Activated naive CD8-positive, alpha-beta T cell treated with anti-CD3 and anti-CD28 coated beads, Interleukin-2, amount 50 U/mL, for 24 hours (primary cell): ENCODE measurements at regions not wholly inside any gene's neighbourhood (a gene's known extent, or its start where the extent isn't known, plus 50 kb on each side); places are given as distances from the start of the nearest gene placed in this dataset.

Experiments
- ATAC-seq: fragments of 150-1000 bp; cut with Tn5 transposase; one replicate; pipeline ENCODE4 v1.10.0; 2021
- DNase-seq: peaks from one replicate; pipeline ENCODE4 v3.0.0; 2021
- H3K27ac Mint-ChIP-seq: one replicate; pipeline ENCODE4 v1.8.0; 2021; ENCODE audit warnings: mild to moderate bottlenecking, mixed read lengths
- H3K27me3 Mint-ChIP-seq: one replicate; pipeline ENCODE4 v1.8.0; 2021; ENCODE audit warnings: mixed read lengths
- H3K36me3 Mint-ChIP-seq: one replicate; pipeline ENCODE4 v1.8.0; 2021; ENCODE audit warnings: low read depth, mixed read lengths
- H3K4me1 Mint-ChIP-seq: one replicate; pipeline ENCODE4 v1.8.0; 2021; ENCODE audit warnings: mixed read lengths
- H3K4me3 Mint-ChIP-seq: one replicate; pipeline ENCODE4 v1.8.0; 2021; ENCODE audit warnings: mild to moderate bottlenecking, moderate library complexity, mixed read lengths
- H3K9me3 Mint-ChIP-seq: one replicate; pipeline ENCODE4 v1.8.0; 2021; ENCODE audit warnings: mixed read lengths

- ATAC-seq (no peak), DNase-seq (no peak)
- peaks cover 29% of the 10 kb centered on the region for H3K4me1 Mint-ChIP-seq
- no peaks in the 10 kb centered on the region for H3K9me3 Mint-ChIP-seq
- H3K36me3 Mint-ChIP-seq = no peaks in the 10 kb centered on the region
- H3K27me3 Mint-ChIP-seq = no peaks in the 10 kb centered on the region
- H3K4me3 Mint-ChIP-seq = no peak overlapping the region
- no peak overlapping the region for H3K27ac Mint-ChIP-seq
Measured at GRCh38 chr3:31291818-31292217, 240.9 kb upstream of the STT3B start.

- H3K27me3 Mint-ChIP-seq = no peaks in the 10 kb centered on the region
- no peak overlapping the region for H3K4me3 Mint-ChIP-seq
- H3K4me1 Mint-ChIP-seq = peaks cover 10% of the 10 kb centered on the region
- H3K27ac Mint-ChIP-seq = no peak overlapping the region
- ATAC-seq = no peak
- no peak for DNase-seq
- no peaks in the 10 kb centered on the region for H3K36me3 Mint-ChIP-seq
- peaks cover 15% of the 10 kb centered on the region for H3K9me3 Mint-ChIP-seq
Measured at GRCh38 chr3:31294430-31295149, 238.1 kb upstream of the STT3B start.

GRCh38 chr3:31295150-31295765 is 237.5 kb upstream of the STT3B start:
- Mint-ChIP-seq H3K9me3 (peaks cover 15% of the 10 kb centered on the region), H3K4me1 (peaks cover 3% of the 10 kb centered on the region), H3K27ac (no peak overlapping the region), H3K4me3 (no peak overlapping the region), H3K27me3 (no peaks in the 10 kb centered on the region), H3K36me3 (no peaks in the 10 kb centered on the region)
- ATAC-seq (no peak), DNase-seq (no peak)

- Mint-ChIP-seq H3K27ac (no peak overlapping the region), H3K9me3 (peaks cover 15% of the 10 kb centered on the region), H3K4me3 (no peak overlapping the region), H3K36me3 (no peaks in the 10 kb centered on the region), H3K4me1 (peaks cover 2% of the 10 kb centered on the region), H3K27me3 (no peaks in the 10 kb centered on the region)
- ATAC-seq (no peak), DNase-seq (no peak)
Measured at GRCh38 chr3:31297726-31298298, 234.9 kb upstream of the STT3B start.

GRCh38 chr3:31300456-31301443 is 232.0 kb upstream of the STT3B start:
- no peak for ATAC-seq
- Mint-ChIP-seq H3K27ac (no peak overlapping the region), H3K36me3 (no peaks in the 10 kb centered on the region), H3K27me3 (no peaks in the 10 kb centered on the region), H3K4me1 (no peaks in the 10 kb centered on the region), H3K4me3 (no peak overlapping the region), H3K9me3 (peaks cover 15% of the 10 kb centered on the region)
- DNase-seq = no peak

GRCh38 chr3:31302343-31302742 is 230.4 kb upstream of the STT3B start:
- Mint-ChIP-seq H3K27me3 (no peaks in the 10 kb centered on the region), H3K4me3 (no peak overlapping the region), H3K36me3 (no peaks in the 10 kb centered on the region), H3K27ac (no peak overlapping the region), H3K9me3 (peaks cover 15% of the 10 kb centered on the region), H3K4me1 (no peaks in the 10 kb centered on the region)
- DNase-seq (no peak), ATAC-seq (no peak)

- Mint-ChIP-seq H3K27me3 (no peaks in the 10 kb centered on the region), H3K4me3 (no peak overlapping the region), H3K36me3 (no peaks in the 10 kb centered on the region), H3K4me1 (no peaks in the 10 kb centered on the region), H3K27ac (no peak overlapping the region), H3K9me3 (no peaks in the 10 kb centered on the region)
- DNase-seq (no peak), ATAC-seq (no peak)
Measured at GRCh38 chr3:31305340-31305739, 227.4 kb upstream of the STT3B start.

GRCh38 chr3:31307131-31307785 is 225.5 kb upstream of the STT3B start:
- no peaks in the 10 kb centered on the region for H3K36me3 Mint-ChIP-seq
- no peak for DNase-seq
- H3K9me3 Mint-ChIP-seq = no peaks in the 10 kb centered on the region
- no peaks in the 10 kb centered on the region for H3K27me3 Mint-ChIP-seq
- no peak for ATAC-seq
- H3K27ac Mint-ChIP-seq = no peak overlapping the region
- H3K4me1 Mint-ChIP-seq = peaks cover 4% of the 10 kb centered on the region
- H3K4me3 Mint-ChIP-seq = no peak overlapping the region

GRCh38 chr3:31311559-31311958 is 221.2 kb upstream of the STT3B start:
- Mint-ChIP-seq H3K27me3 (no peaks in the 10 kb centered on the region), H3K4me3 (no peak overlapping the region), H3K27ac (no peak overlapping the region), H3K4me1 (peaks cover 8% of the 10 kb centered on the region), H3K36me3 (peaks cover 6% of the 10 kb centered on the region), H3K9me3 (peaks cover 20% of the 10 kb centered on the region)
- ATAC-seq = no peak
- no peak for DNase-seq

GRCh38 chr3:31312400-31312799 is 220.3 kb upstream of the STT3B start:
- H3K9me3 Mint-ChIP-seq = peaks cover 23% of the 10 kb centered on the region
- DNase-seq = no peak
- H3K27ac Mint-ChIP-seq = no peak overlapping the region
- peaks cover 8% of the 10 kb centered on the region for H3K4me1 Mint-ChIP-seq
- H3K27me3 Mint-ChIP-seq = no peaks in the 10 kb centered on the region
- H3K4me3 Mint-ChIP-seq = no peak overlapping the region
- peaks cover 7% of the 10 kb centered on the region for H3K36me3 Mint-ChIP-seq
- ATAC-seq = no peak

GRCh38 chr3:31314258-31314657 is 218.5 kb upstream of the STT3B start:
- no peaks in the 10 kb centered on the region for H3K27me3 Mint-ChIP-seq
- peaks cover 8% of the 10 kb centered on the region for H3K4me1 Mint-ChIP-seq
- H3K4me3 Mint-ChIP-seq = no peak overlapping the region
- peaks cover 7% of the 10 kb centered on the region for H3K36me3 Mint-ChIP-seq
- no peak overlapping the region for H3K27ac Mint-ChIP-seq
- ATAC-seq (no peak), DNase-seq (no peak)
- H3K9me3 Mint-ChIP-seq = peaks cover 23% of the 10 kb centered on the region

GRCh38 chr3:31319332-31319731 is 213.4 kb upstream of the STT3B start:
- no peaks in the 10 kb centered on the region for H3K27me3 Mint-ChIP-seq
- peaks cover 22% of the 10 kb centered on the region for H3K9me3 Mint-ChIP-seq
- no peak for DNase-seq
- no peak for ATAC-seq
- no peak overlapping the region for H3K4me3 Mint-ChIP-seq
- H3K27ac Mint-ChIP-seq = no peak overlapping the region
- peaks cover 7% of the 10 kb centered on the region for H3K36me3 Mint-ChIP-seq
- H3K4me1 Mint-ChIP-seq = no peaks in the 10 kb centered on the region

GRCh38 chr3:31321620-31322019 is 211.1 kb upstream of the STT3B start:
- no peak for DNase-seq
- Mint-ChIP-seq H3K27me3 (no peaks in the 10 kb centered on the region), H3K4me3 (no peak overlapping the region), H3K9me3 (peaks cover 6% of the 10 kb centered on the region), H3K27ac (no peak overlapping the region), H3K36me3 (peaks cover 1% of the 10 kb centered on the region), H3K4me1 (no peaks in the 10 kb centered on the region)
- ATAC-seq = no peak

GRCh38 chr3:31322460-31322859 is 210.3 kb upstream of the STT3B start:
- peaks cover 3% of the 10 kb centered on the region for H3K9me3 Mint-ChIP-seq
- H3K4me1 Mint-ChIP-seq = no peaks in the 10 kb centered on the region
- no peak overlapping the region for H3K27ac Mint-ChIP-seq
- H3K27me3 Mint-ChIP-seq = no peaks in the 10 kb centered on the region
- no peak for ATAC-seq
- no peaks in the 10 kb centered on the region for H3K36me3 Mint-ChIP-seq
- H3K4me3 Mint-ChIP-seq = no peak overlapping the region
- DNase-seq = no peak
